GM18505 (cell line): ENCODE measurements at regions not wholly inside any gene's neighbourhood (a gene's known extent, or its start where the extent isn't known, plus 50 kb on each side); places are given as distances from the start of the nearest gene placed in this dataset.
A peak's percentile ranks its signal among the peaks of the same experiment; 100 is the strongest.

Experiments
- ATAC-seq: cut with Tn5 transposase; IDR thresholded peaks from one replicate; pipeline ENCODE4 v1.9.1; 2021; ENCODE audit not compliant: unreplicated experiment
- POLR2A ChIP-seq: IDR thresholded peaks from 4 replicates; pipeline ENCODE4 v1.6.1; 2011; ENCODE audit warnings: borderline replicate concordance; ENCODE audit not compliant: insufficient read depth, insufficient read length; ENCODE audit errors: extremely low read depth

GRCh38 chr11:123272565-123272964 lies 77.5 kb upstream of the CLMP start:
- no peak for TF ChIP-seq POLR2A
- no peak for ATAC-seq

- no peak for TF ChIP-seq POLR2A
Observed at GRCh38 chr11:123268156-123268555, 73.1 kb upstream of the CLMP start.

GRCh38 chr11:123265951-123266350 lies 70.9 kb upstream of the CLMP start:
- ATAC-seq: no peak
- no peak for TF ChIP-seq POLR2A

More at GRCh38 chr11:123268156-123268555, 73.1 kb upstream of the CLMP start:
- no peak for ATAC-seq

- TF ChIP-seq POLR2A: no peak
- peak; percentile 16 for ATAC-seq
Observed at GRCh38 chr11:123264431-123264780, 69.4 kb upstream of the CLMP start.

GRCh38 chr11:123261345-123262106 lies 66.5 kb upstream of the CLMP start:
- no peak for TF ChIP-seq POLR2A
- ATAC-seq: no peak

- ATAC-seq: no peak
- no peak for TF ChIP-seq POLR2A
Observed at GRCh38 chr11:123260511-123261211, 65.6 kb upstream of the CLMP start.

GRCh38 chr11:123258877-123259276 lies 63.8 kb upstream of the CLMP start:
- ATAC-seq: no peak
- TF ChIP-seq POLR2A: no peak

- ATAC-seq: no peak
Observed at GRCh38 chr11:123257370-123257769, 62.3 kb upstream of the CLMP start.

GRCh38 chr11:123255909-123256308 lies 60.9 kb upstream of the CLMP start:
- no peak for TF ChIP-seq POLR2A
- no peak for ATAC-seq

More at GRCh38 chr11:123257370-123257769, 62.3 kb upstream of the CLMP start:
- no peak for TF ChIP-seq POLR2A

- TF ChIP-seq POLR2A: no peak
- ATAC-seq: no peak
Observed at GRCh38 chr11:123254357-123254756, 59.3 kb upstream of the CLMP start.

- TF ChIP-seq POLR2A: no peak
- ATAC-seq: no peak
Observed at GRCh38 chr11:123253911-123254310, 58.9 kb upstream of the CLMP start.

GRCh38 chr11:123253223-123253622 lies 58.2 kb upstream of the CLMP start:
- no peak for ATAC-seq
- no peak for TF ChIP-seq POLR2A

GRCh38 chr11:123251657-123252344 lies 56.8 kb upstream of the CLMP start:
- no peak for TF ChIP-seq POLR2A
- ATAC-seq: no peak
